GM20000 (cell line): ENCODE measurements at regions not wholly inside any gene's neighbourhood (a gene's known extent, or its start where the extent isn't known, plus 50 kb on each side); places are given as distances from the start of the nearest gene placed in this dataset.

Source experiments
- DNase-seq: peaks from one replicate; pipeline ENCODE4 v3.0.0; 2012; ENCODE audit warnings: low spot score
- CTCF ChIP-seq: IDR thresholded peaks from 2 replicates; pipeline ENCODE4 v1.5.1; 2012; ENCODE audit warnings: mild to moderate bottlenecking, control low read depth; ENCODE audit errors: extremely low read depth, missing control alignments

DNA sequence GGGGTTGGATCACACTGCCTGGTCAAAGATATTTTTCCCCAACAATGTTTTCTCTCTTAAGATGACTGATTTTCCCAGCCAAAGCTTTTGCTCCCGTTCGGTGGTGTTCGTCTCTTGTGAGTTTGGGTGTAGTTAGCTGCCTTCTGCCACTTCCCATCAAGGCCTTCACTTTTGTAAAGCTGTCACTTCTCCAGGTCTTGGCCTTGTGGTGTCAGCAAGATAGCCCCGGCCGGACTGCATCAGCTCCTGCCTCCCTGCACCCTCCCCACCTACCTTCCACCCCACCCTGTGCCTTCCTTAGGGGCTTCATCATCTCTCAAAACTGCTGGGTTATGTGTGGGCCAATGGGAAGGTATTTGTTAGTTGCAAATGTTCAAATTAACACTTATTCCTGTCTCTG, 228.9 kb downstream of the BCL11A start:
- TF ChIP-seq CTCF, result no peak
- DNase-seq, result no peak

DNA sequence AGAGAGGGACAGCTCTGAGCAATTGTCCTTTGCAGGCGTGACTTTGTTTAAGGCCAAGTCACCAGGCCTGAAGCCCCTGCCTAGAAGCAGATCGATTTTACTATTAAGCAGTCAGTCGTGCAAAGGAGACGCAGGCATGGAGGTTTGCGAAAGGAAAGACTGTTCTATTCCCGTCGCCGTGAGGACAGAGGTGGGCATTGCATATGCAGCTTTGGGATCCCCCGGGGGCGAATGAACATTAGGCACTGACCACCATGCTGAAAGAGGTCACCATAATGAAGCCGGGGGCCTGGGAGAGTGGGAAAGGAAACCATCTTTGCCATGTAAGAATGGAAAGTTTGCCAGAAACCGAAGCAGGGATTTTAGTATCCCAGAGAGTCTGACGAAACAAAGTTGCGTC, 231.6 kb downstream of the BCL11A start:
- no peak for TF ChIP-seq CTCF
- no peak for DNase-seq

DNA sequence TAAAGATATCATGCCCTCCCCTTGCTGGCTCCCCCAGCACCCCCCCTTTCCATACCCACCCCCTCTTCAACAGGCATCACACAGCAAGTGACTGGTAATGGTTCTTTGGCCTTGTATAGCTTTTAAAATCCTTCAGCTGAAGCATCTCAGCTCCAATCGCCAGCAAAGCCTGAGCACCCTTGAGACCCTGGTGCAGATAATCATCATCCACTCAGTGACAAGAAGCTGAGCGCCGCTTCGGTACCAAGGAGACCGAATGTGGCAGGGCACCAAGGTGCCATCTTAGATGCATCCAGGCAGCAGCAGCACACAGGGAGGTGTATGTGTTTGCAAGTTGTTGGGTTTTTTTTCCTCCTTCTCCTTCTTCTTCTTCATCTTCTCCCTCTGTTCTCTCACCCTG, 232.7 kb downstream of the BCL11A start:
- DNase-seq, result no peak

GRCh38 chr2:60319031-60319547, 234.4 kb downstream of the BCL11A start:
- TF ChIP-seq CTCF, result no peak
- no peak for DNase-seq

More for the DNA sequence above, 232.7 kb downstream of the BCL11A start:
- TF ChIP-seq CTCF, result no peak

DNA sequence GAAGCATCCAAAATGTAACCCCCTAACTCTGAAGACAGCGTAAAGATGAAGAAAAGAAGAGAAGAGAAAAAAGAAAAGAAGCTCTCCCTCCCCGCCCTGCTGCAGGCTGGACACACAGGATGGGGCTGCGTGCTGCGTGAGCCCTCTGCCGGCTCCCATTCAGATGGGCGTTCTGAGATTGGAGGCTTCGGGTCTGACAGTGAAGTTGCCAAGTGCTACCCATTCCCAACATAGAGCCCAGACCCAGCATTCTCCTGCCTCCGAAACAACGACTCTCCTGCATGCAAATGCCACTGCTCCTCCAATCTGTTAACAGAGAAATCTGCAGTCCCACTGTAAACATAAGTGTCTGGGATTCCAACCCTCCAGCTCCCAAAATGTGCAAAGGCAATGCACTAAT, 234.9 kb downstream of the BCL11A start:
- no peak for DNase-seq
- no peak for TF ChIP-seq CTCF

GRCh38 chr2:60317844-60318243, 235.6 kb downstream of the BCL11A start:
- no peak for TF ChIP-seq CTCF
- DNase-seq, result peak; percentile 53

- DNase-seq, result no peak
- no peak for TF ChIP-seq CTCF
Observed at GRCh38 chr2:60317034-60317386, 236.4 kb downstream of the BCL11A start.
